Spleen (tissue), 11 donors: ENCODE measurements at regions not wholly inside any gene's neighbourhood (a gene's known extent, or its start where the extent isn't known, plus 50 kb on each side); places are given as distances from the start of the nearest gene placed in this dataset.

Experiments used
- DNase-seq: peaks from one replicate; pipeline ENCODE4 v3.0.0-alpha.2; 2020
- H3K27ac ChIP-seq, 8 donors: fragments of 200-600 bp; sonication (generic) in 7 of 8; 1 replicate in 4 of 8; 2 replicates in 4 of 8; pipeline versions ENCODE4 v1.5.0 to v1.8.0; 2016 to 2021; ENCODE audit warnings: inconsistent platforms in 4 of 8, mild to moderate bottlenecking in 4 of 8, moderate library complexity in 1 of 8
- H3K27me3 ChIP-seq, 7 donors: fragments of 200-600 bp; sonication (generic) in 6 of 7; replicated peaks in 1 of 7; 1 replicate in 4 of 7; 2 replicates in 3 of 7; pipeline versions ENCODE4 v1.5.0 to v1.8.0; 2016 to 2021; ENCODE audit warnings: inconsistent platforms in 3 of 7, mild to moderate bottlenecking in 1 of 7
- H3K36me3 ChIP-seq, 6 donors: fragments of 200-600 bp; sonication (generic) in 5 of 6; 1 replicate in 4 of 6; 2 replicates in 2 of 6; pipeline versions ENCODE4 v1.5.0 to v1.8.0; 2016 to 2021; ENCODE audit warnings: inconsistent platforms in 2 of 6
- H3K4me1 ChIP-seq, 6 donors: fragments of 200-600 bp; sonication (generic) in 5 of 6; 1 replicate in 3 of 6; 2 replicates in 3 of 6; pipeline versions ENCODE4 v1.5.0 to v1.8.0; 2016 to 2021; ENCODE audit warnings: inconsistent platforms in 3 of 6
- H3K4me3 ChIP-seq, 8 donors: fragments of 200-600 bp; sonication (generic) in 7 of 8; 1 replicate in 4 of 8; 2 replicates in 4 of 8; pipeline versions ENCODE4 v1.5.0 to v1.8.0; 2016 to 2021; ENCODE audit warnings: inconsistent platforms in 4 of 8, mild to moderate bottlenecking in 4 of 8, moderate library complexity in 2 of 8
- H3K9me3 ChIP-seq, 8 donors: fragments of 200-600 bp; sonication (generic) in 7 of 8; 1 replicate in 4 of 8; 2 replicates in 4 of 8; pipeline versions ENCODE4 v1.5.0 to v1.8.0; 2016 to 2021; ENCODE audit warnings: inconsistent platforms in 4 of 8
- CTCF ChIP-seq, 11 experiments: fragments of 200-600 bp in 7 of 11; fragments of 450-650 bp in 4 of 11; sonication (generic) in 4 of 11; IDR thresholded peaks in 8 of 11; conservative IDR thresholded peaks in 3 of 11; 1 replicate in 7 of 11; 2 replicates in 4 of 11; pipeline versions ENCODE4 v1.4.0 to v1.8.0; 2016 to 2021; ENCODE audit warnings: antibody characterized with exemption in 11 of 11, inconsistent platforms in 4 of 11, mild to moderate bottlenecking in 1 of 11
- POLR2A ChIP-seq, 3 donors: fragments of 450-650 bp; IDR thresholded peaks; one replicate each; pipeline ENCODE4 v1.5.1; 2017; ENCODE audit warnings: antibody characterized with exemption in 3 of 3, mild to moderate bottlenecking in 1 of 3
- POLR2AphosphoS5 ChIP-seq, 3 donors: sonication (generic); formaldehyde crosslinking; IDR thresholded peaks; one replicate each; pipeline ENCODE4 v1.5.1; 2017; ENCODE audit warnings: antibody characterized with exemption in 3 of 3
- WGBS, 5 donors: extraction: QIAGEN DNeasy Blood & Tissue Kit in 3 of 5; methylation state at CpG; one replicate each; pipeline versions ENCODE4 v1.1.5 to v1.1.7; 2013 to 2018; 5-methylcytosine and 5-hydroxymethylcytosine counted together
- intact Hi-C: fragments of 100-400 bp; cut with DNase I; formaldehyde crosslinking; loops from one replicate; pipeline ENCODE4 v1.15.0; 2023; ENCODE audit warnings: low total_unique reads
- donor health status: healthy with polysubstance abuse.
- donor health status: DM: no; HTN: no; CAD: no; lungs with moderate emphysema.
- donor health status: DM: no; HTN: no; CAD: no.
- donor health status: Bipolar disorder and iron deficiency.
- donor health status: healthy.
- donor health status: DM: no; HTN: no; CAD: no.
- donor health status: DM: yes; HTN: yes; CAD: no.

GRCh38 chr1:5639106-5639722, 353.0 kb downstream of the NPHP4 start:
- no peaks in the 10 kb centered on the region for H3K36me3 ChIP-seq
- H3K27ac ChIP-seq = no peak overlapping the region
- TF ChIP-seq POLR2A (IDR thresholded peaks at IDR 0.05) = no peak
- TF ChIP-seq POLR2AphosphoS5 (IDR thresholded peaks at IDR 0.05) = no peak
- no peak for TF ChIP-seq CTCF (IDR thresholded peaks at IDR 0.05 in 8 of 11, conservative IDR thresholded peaks at IDR 0.05 in 3 of 11)
- whole genome bisulfite sequencing, 5 donors = 64 to 78% (median 70%) methylated on average over 5 of the region's 5 CpGs
- peaks cover 0 to 63% (median 0%) of the 10 kb centered on the region in 7 donors for H3K27me3 ChIP-seq
- no peak for DNase-seq
- H3K4me1 ChIP-seq = no peaks in the 10 kb centered on the region
- H3K9me3 ChIP-seq = peaks cover 0 to 5% (median 0%) of the 10 kb centered on the region in 8 donors
- H3K4me3 ChIP-seq = no peak overlapping the region
- intact Hi-C loops = no loop called here

GRCh38 chr1:5638582-5638981, 353.6 kb downstream of the NPHP4 start:
- H3K27me3 ChIP-seq = peaks cover 0 to 57% (median 0%) of the 10 kb centered on the region in 7 donors
- no peaks in the 10 kb centered on the region for H3K36me3 ChIP-seq
- intact Hi-C loops = no loop called here
- TF ChIP-seq POLR2A (IDR thresholded peaks at IDR 0.05) = no peak
- no peak for TF ChIP-seq CTCF (IDR thresholded peaks at IDR 0.05 in 8 of 11, conservative IDR thresholded peaks at IDR 0.05 in 3 of 11)
- TF ChIP-seq POLR2AphosphoS5 (IDR thresholded peaks at IDR 0.05) = no peak
- no peak overlapping the region for H3K4me3 ChIP-seq
- H3K4me1 ChIP-seq = no peaks in the 10 kb centered on the region
- no peak overlapping the region for H3K27ac ChIP-seq
- no peak for DNase-seq
- WGBS, 5 donors = 71 to 84% (median 76%) methylated on average over 3 of the region's 3 CpGs
- H3K9me3 ChIP-seq = peaks cover 0 to 5% (median 0%) of the 10 kb centered on the region in 8 donors

GRCh38 chr1:5637171-5637570, 355.1 kb downstream of the NPHP4 start:
- no peak overlapping the region for H3K27ac ChIP-seq
- WGBS, 5 donors = 66 to 88% (median 76%) methylated on average over 2 of the region's 2 CpGs
- peaks cover 0 to 5% (median 0%) of the 10 kb centered on the region in 8 donors for H3K9me3 ChIP-seq
- TF ChIP-seq CTCF (IDR thresholded peaks at IDR 0.05 in 8 of 11, conservative IDR thresholded peaks at IDR 0.05 in 3 of 11) (peak in 5 of 11 experiments; percentile 9 to 35 (median 16)), POLR2AphosphoS5 (IDR thresholded peaks at IDR 0.05) (no peak)
- H3K4me3 ChIP-seq = no peak overlapping the region
- H3K36me3 ChIP-seq = no peaks in the 10 kb centered on the region
- intact Hi-C loops = no loop called here
- peaks cover 0 to 60% (median 0%) of the 10 kb centered on the region in 7 donors for H3K27me3 ChIP-seq
- no peaks in the 10 kb centered on the region for H3K4me1 ChIP-seq
- DNase-seq = no peak

GRCh38 chr1:5634893-5635292, 357.3 kb downstream of the NPHP4 start:
- DNase-seq = no peak
- H3K4me3 ChIP-seq = no peak overlapping the region
- no peaks in the 10 kb centered on the region for H3K36me3 ChIP-seq
- H3K27me3 ChIP-seq = peaks cover 0 to 57% (median 0%) of the 10 kb centered on the region in 7 donors
- 73 to 97% (median 94%) methylated on average over 4 of the region's 4 CpGs for WGBS, 5 donors
- intact Hi-C loops = no loop called here
- H3K4me1 ChIP-seq = no peaks in the 10 kb centered on the region
- no peak for TF ChIP-seq POLR2A (IDR thresholded peaks at IDR 0.05)
- TF ChIP-seq POLR2AphosphoS5 (IDR thresholded peaks at IDR 0.05) = no peak
- TF ChIP-seq CTCF (IDR thresholded peaks at IDR 0.05 in 8 of 11, conservative IDR thresholded peaks at IDR 0.05 in 3 of 11) = no peak
- no peak overlapping the region for H3K27ac ChIP-seq
- peaks cover 0 to 5% (median 0%) of the 10 kb centered on the region in 8 donors for H3K9me3 ChIP-seq
